CD1c-positive myeloid dendritic cell (primary cell): ENCODE measurements at regions not wholly inside any gene's neighbourhood (a gene's known extent, or its start where the extent isn't known, plus 50 kb on each side); places are given as distances from the start of the nearest gene placed in this dataset.
"Not testable (repeated sequence)": the region's sequence is repeated elsewhere in the genome, so short reads cannot be mapped to it uniquely, and the experiment has no call there.

Source experiments
- DNase-seq: peaks from one replicate; pipeline ENCODE4 v3.0.0-alpha.2; 2016; ENCODE audit errors: extremely low spot score

GRCh38 chr9:99628849-99629620 is 192.7 kb upstream of the NR4A3 start:
- DNase-seq, result peak; percentile 20

DNA sequence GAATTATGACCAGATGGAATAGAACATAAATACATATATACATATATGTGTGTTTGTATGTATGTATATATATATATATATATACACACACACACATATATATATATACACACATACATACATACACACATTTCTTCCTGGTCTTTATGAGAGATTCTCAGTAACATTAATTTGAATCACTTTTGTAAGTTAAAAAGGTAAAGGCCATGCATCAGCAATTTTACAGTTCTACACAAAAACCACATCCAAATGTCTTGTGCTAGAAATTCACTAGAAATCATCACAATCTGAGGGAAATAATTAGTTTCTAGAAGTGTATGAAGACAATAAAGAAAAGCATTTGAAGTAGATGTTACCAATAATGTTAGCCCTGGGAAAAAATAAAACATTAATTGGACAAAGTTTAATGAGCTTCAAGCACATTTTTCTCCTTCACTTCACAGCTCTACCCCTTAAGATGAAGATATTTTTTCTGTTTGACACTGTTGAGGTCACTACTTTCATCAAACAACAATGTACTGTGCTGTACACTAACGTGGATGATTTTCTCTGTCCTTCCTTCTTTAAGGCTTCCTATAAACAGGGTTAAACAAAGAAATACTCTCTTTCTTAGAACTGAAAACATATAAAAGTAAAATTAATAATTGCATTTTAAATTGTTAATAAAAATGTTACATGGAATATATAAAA is 189.2 kb upstream of the NR4A3 start:
- no peak for DNase-seq

DNA sequence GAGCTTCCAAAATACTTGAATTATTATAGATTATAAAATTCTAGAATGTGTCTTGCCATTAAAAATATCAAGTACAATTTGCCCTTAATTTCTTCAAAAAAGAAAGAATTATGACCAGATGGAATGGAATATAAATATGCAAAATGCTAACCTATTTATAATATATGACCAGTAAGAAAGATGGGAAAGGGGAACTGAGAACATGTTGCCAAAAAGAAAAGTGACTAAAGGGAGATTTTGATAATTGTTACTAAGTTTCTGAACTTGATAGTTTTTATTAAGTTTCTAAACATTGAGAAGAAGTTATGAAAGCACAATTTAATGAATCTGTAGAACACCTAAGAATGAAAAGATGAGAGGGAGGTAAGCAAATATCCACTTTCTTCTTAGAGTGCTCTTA is 188.4 kb upstream of the NR4A3 start:
- DNase-seq, result peak; percentile 79

DNA sequence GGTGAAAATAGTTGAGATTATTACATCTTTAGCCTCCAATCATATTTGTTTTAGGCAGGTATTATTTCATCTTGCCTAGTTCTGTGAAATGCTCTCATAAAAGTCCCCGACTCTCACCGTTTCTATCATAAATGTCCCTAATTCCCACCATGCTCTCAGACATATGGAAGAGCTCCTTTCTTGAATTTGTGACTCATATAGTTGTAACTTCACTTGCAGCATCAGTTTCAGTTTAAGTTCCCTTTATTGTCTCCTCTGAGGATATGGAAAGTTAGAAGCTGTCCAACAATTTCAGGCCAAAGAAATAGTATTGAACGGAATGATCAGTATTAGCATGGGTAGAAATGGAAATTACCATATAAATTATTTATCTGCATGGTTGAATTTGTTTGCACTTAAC is 187.5 kb upstream of the NR4A3 start:
- DNase-seq, result peak; percentile 82

- no peak for DNase-seq
Observed at GRCh38 chr9:99635032-99635431, 186.7 kb upstream of the NR4A3 start.

DNA sequence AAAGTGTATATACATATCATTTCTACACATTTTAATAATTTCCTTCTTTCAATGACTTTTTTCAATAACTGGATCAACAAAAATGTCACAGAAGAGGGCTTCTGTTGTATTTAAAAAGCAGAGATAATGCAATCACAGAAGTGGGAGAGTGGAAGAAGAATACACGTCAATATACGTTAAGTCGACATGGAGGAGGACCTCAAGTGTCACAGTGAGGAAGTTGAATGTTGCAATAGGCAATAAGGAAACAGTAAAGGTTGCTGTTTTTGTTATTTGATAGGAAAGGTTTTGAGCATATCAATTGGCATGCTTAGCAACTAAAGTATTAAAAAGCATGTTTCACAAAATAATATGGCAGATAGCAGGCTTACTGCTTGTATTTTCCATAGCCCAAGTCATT is 184.0 kb upstream of the NR4A3 start:
- DNase-seq, result peak; percentile 69

- no peak for DNase-seq
Observed at GRCh38 chr9:99638971-99639370, 182.7 kb upstream of the NR4A3 start.

DNA sequence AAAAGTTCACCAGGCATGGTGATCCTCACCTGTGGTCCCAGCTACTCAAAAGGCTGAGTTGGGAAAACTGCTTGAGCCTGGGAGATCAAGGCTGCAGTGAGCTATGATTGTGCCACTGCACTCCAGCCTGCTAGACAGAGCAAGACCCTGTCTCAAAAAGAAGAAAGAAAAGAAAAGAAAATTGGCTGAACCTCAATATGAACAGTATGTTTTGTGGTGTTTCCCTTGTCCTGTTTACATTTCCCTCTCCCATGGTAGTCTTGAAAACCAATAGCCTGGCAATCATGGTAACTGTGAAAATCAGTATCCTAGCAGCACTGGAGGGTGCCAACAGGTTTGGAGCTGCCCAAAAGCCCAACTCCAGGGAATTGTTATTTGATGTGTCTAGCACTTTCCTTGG is 174.1 kb upstream of the NR4A3 start:
- no peak for DNase-seq

- no peak for DNase-seq
Observed at GRCh38 chr9:99650187-99650874, 171.4 kb upstream of the NR4A3 start.

DNA sequence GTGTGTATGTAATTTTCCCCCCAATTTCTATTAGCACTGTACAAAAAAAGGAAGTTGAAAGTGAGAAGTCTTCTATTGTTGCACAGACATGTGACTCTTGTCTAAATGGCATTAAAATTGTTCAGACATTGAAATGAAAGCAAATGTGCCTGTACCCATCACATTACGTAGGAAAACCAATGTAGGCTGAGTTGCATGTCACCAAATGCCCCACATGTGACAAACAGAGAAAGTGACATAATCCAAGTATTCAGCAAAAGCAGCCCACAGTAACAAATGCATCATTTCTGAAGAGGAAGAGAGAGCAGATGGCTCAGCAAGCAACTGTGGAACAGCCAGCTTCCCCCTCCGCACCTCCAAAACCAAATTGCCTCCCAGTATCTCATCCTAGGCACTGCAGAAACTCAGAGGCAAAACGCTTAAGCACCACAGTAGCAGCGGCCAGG is 161.5 kb upstream of the NR4A3 start:
- DNase-seq, result peak; percentile 94

GRCh38 chr9:99663297-99663696 is 158.4 kb upstream of the NR4A3 start:
- DNase-seq, result no peak

GRCh38 chr9:99663856-99664255 is 157.8 kb upstream of the NR4A3 start:
- peak; percentile 43 for DNase-seq

GRCh38 chr9:99666571-99666970 is 155.1 kb upstream of the NR4A3 start:
- DNase-seq, result no peak

GRCh38 chr9:99670886-99671285 is 150.8 kb upstream of the NR4A3 start:
- not testable (repeated sequence) for DNase-seq

- DNase-seq, result no peak
Observed at GRCh38 chr9:99677281-99677680, 144.4 kb upstream of the NR4A3 start.

GRCh38 chr9:99678566-99678965 is 143.1 kb upstream of the NR4A3 start:
- no peak for DNase-seq

DNA sequence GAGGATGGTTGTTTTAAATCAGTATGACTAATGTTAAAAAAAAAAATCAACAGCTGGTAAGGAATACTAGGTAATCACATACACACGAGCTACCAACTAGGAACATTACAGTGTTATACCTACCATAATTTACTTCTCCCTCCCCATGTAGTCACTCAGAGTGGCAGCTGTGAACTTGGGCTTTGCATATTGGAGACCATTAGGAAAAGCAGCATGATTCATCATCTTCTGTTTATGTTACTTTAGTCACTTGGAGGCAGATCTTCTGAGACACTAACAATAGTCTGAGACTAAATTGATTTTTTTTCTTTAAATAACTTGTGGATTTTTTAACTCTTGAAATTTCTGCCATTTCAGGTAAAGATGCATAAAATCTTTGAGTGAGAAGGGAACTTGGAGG is 141.5 kb upstream of the NR4A3 start:
- no peak for DNase-seq

DNA sequence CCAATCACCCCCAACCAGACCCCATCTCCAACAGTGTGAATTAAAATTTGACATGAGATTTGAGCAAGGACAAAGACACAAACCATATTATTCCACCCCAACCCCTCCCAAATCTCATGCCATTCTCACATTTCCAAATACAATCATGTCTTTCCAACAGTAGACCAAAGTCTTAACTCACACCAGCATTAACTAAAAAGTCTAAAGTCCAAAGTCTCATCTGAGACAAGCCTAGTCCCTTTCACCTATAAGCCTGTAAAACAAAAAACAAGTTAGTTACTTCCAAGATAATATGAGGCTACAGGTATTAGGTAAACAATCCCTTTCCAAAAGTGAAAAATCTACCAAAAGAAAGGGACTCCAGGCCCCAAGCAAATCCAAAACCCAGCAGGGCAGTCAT is 140.6 kb upstream of the NR4A3 start:
- DNase-seq, result no peak

- DNase-seq, result no peak
Observed at GRCh38 chr9:99682378-99682777, 139.3 kb upstream of the NR4A3 start.

DNA sequence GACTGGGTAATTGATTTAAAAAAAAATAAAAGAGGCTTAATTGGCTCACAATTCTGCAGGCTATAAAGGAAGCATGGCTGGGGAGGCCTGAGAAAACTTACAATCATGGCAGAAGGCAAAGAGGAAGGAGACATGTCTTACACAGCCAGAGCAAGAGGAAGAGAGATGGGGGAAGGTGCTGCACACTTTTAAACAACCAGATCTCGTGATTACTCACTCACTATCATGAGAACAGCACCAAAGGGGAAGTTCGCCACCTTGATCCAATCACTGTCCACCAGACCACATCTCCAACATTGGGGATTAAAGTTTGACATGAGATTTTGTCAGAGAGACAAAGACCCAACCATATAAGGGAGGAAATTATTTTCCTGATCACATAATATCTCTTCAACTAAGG is 138.8 kb upstream of the NR4A3 start:
- DNase-seq, result peak; percentile 71

GRCh38 chr9:99690573-99690972 is 131.1 kb upstream of the NR4A3 start:
- no peak for DNase-seq

DNA sequence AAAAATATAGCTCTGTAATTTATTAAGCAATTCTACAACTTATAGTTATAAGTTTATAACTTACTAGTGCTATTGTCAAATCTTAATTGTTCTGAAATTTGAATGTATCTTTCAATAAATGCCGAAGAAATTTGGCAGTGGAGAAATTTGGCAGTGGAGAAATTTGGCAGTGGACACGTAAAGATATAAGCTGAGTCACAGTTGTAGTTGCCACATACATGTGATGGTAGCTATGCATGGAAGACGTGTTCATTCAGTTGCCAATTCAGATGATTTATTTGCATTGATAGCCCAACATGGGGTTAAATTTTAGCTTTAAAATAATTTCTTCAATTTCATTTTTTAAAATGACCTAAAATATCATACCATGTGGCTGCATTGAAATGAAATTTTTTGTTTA is 127.8 kb upstream of the NR4A3 start:
- no peak for DNase-seq

- no peak for DNase-seq
Observed at GRCh38 chr9:99694393-99694792, 127.3 kb upstream of the NR4A3 start.
